ENCODE measurements at regions not wholly inside any gene's neighbourhood (a gene's known extent, or its start where the extent isn't known, plus 50 kb on each side); places are given as distances from the start of the nearest gene placed in this dataset.
A peak's percentile ranks its signal among the peaks of the same experiment; 100 is the strongest.

GRCh38 chr2:23286758-23287704 is 97.9 kb upstream of the KLHL29 start:
- Histone ChIP-seq H3K4me3 (ENCODE audit: low read depth, low read length) (no peak overlapping the region), H3K4me2 (ENCODE audit: low read length) (no peak overlapping the region), H3K9me3 (ENCODE audit: control insufficient read depth, low read length) (no peaks in the 10 kb centered on the region), H3K4me1 (no peaks in the 10 kb centered on the region), H3K9ac (no peak overlapping the region), H3K27me3 (ENCODE audit: control insufficient read depth, insufficient read depth, low read length) (no peaks in the 10 kb centered on the region), H3K36me3 (ENCODE audit: control insufficient read depth, insufficient read depth, low read length) (no peaks in the 10 kb centered on the region), H2AFZ (peak overlapping the region; percentile 54), H3K79me2 (no peaks in the 10 kb centered on the region), H3K27ac (no peak overlapping the region)
- no peak for TF ChIP-seq CTCF (IDR thresholded peaks at IDR 0.05)

GRCh38 chr2:23289671-23290070 is 95.3 kb upstream of the KLHL29 start:
- no peak overlapping the region for H3K27ac ChIP-seq
- no peaks in the 10 kb centered on the region for H3K36me3 ChIP-seq (ENCODE audit: control insufficient read depth, insufficient read depth, low read length)
- no peak overlapping the region for H2AFZ ChIP-seq
- no peak overlapping the region for H3K4me2 ChIP-seq (ENCODE audit: low read length)
- H3K27me3 ChIP-seq (ENCODE audit: control insufficient read depth, insufficient read depth, low read length): no peaks in the 10 kb centered on the region
- H3K4me3 ChIP-seq (ENCODE audit: low read depth, low read length): no peak overlapping the region
- no peak overlapping the region for H3K9ac ChIP-seq
- H3K9me3 ChIP-seq (ENCODE audit: control insufficient read depth, low read length): no peaks in the 10 kb centered on the region
- no peaks in the 10 kb centered on the region for H3K79me2 ChIP-seq
- no peaks in the 10 kb centered on the region for H3K4me1 ChIP-seq
- TF ChIP-seq CTCF (IDR thresholded peaks at IDR 0.05): no peak

GRCh38 chr2:23291239-23291638 is 93.7 kb upstream of the KLHL29 start:
- no peaks in the 10 kb centered on the region for H3K9me3 ChIP-seq (ENCODE audit: control insufficient read depth, low read length)
- H3K9ac ChIP-seq: no peak overlapping the region
- no peak overlapping the region for H2AFZ ChIP-seq
- TF ChIP-seq CTCF (IDR thresholded peaks at IDR 0.05): no peak
- no peaks in the 10 kb centered on the region for H3K79me2 ChIP-seq
- H3K4me3 ChIP-seq (ENCODE audit: low read depth, low read length): no peak overlapping the region
- H3K4me2 ChIP-seq (ENCODE audit: low read length): no peak overlapping the region
- no peaks in the 10 kb centered on the region for H3K4me1 ChIP-seq
- no peak overlapping the region for H3K27ac ChIP-seq
- no peaks in the 10 kb centered on the region for H3K27me3 ChIP-seq (ENCODE audit: control insufficient read depth, insufficient read depth, low read length)
- H3K36me3 ChIP-seq (ENCODE audit: control insufficient read depth, insufficient read depth, low read length): no peaks in the 10 kb centered on the region

- H3K27ac ChIP-seq: no peak overlapping the region
- H3K9ac ChIP-seq: no peak overlapping the region
- H2AFZ ChIP-seq: no peak overlapping the region
- no peaks in the 10 kb centered on the region for H3K27me3 ChIP-seq (ENCODE audit: control insufficient read depth, insufficient read depth, low read length)
- no peaks in the 10 kb centered on the region for H3K9me3 ChIP-seq (ENCODE audit: control insufficient read depth, low read length)
- H3K36me3 ChIP-seq (ENCODE audit: control insufficient read depth, insufficient read depth, low read length): no peaks in the 10 kb centered on the region
- H3K79me2 ChIP-seq: no peaks in the 10 kb centered on the region
- no peaks in the 10 kb centered on the region for H3K4me1 ChIP-seq
- no peak overlapping the region for H3K4me3 ChIP-seq (ENCODE audit: low read depth, low read length)
- no peak overlapping the region for H3K4me2 ChIP-seq (ENCODE audit: low read length)
- no peak for TF ChIP-seq CTCF (IDR thresholded peaks at IDR 0.05)
Observed at GRCh38 chr2:23292024-23292423, 93.0 kb upstream of the KLHL29 start.

- H3K27ac ChIP-seq: no peak overlapping the region
- H3K9ac ChIP-seq: no peak overlapping the region
- H3K4me3 ChIP-seq (ENCODE audit: low read depth, low read length): no peak overlapping the region
- no peaks in the 10 kb centered on the region for H3K36me3 ChIP-seq (ENCODE audit: control insufficient read depth, insufficient read depth, low read length)
- H3K79me2 ChIP-seq: no peaks in the 10 kb centered on the region
- TF ChIP-seq CTCF (IDR thresholded peaks at IDR 0.05): no peak
- no peaks in the 10 kb centered on the region for H3K4me1 ChIP-seq
- no peaks in the 10 kb centered on the region for H3K27me3 ChIP-seq (ENCODE audit: control insufficient read depth, insufficient read depth, low read length)
- no peaks in the 10 kb centered on the region for H3K9me3 ChIP-seq (ENCODE audit: control insufficient read depth, low read length)
- no peak overlapping the region for H3K4me2 ChIP-seq (ENCODE audit: low read length)
- no peak overlapping the region for H2AFZ ChIP-seq
Observed at GRCh38 chr2:23293063-23293462, 91.9 kb upstream of the KLHL29 start.

Data from parathyroid adenoma (tissue), 2 donors.